D721Med (cell line): ENCODE measurements at regions not wholly inside any gene's neighbourhood (a gene's known extent, or its start where the extent isn't known, plus 50 kb on each side); places are given as distances from the start of the nearest gene placed in this dataset.

Experiments
- DNase-seq: peaks from one replicate; pipeline ENCODE4 v3.0.0; 2011; ENCODE audit warnings: low spot score; ENCODE audit not compliant: insufficient read length
- FAIRE-seq: peaks from 2 replicates; lab custom pipeline; 2011; peaks lifted over from hg19 to GRCh38; lab: Jason Lieb, UNC
- CTCF ChIP-seq: IDR thresholded peaks from 2 replicates; pipeline ENCODE4 v1.5.1; 2012; ENCODE audit warnings: mild to moderate bottlenecking, control low read depth; ENCODE audit not compliant: insufficient read depth; ENCODE audit errors: missing control alignments

GRCh38 chr10:21330628-21331020 is 194.9 kb downstream of the SKIDA1 start:
- FAIRE-seq: no peak
- no peak for TF ChIP-seq CTCF
- no peak for DNase-seq

- TF ChIP-seq CTCF: no peak
- FAIRE-seq (no peak), DNase-seq (no peak)
Observed at GRCh38 chr10:21329995-21330627, 195.4 kb downstream of the SKIDA1 start.

GRCh38 chr10:21327289-21327993 is 198.0 kb downstream of the SKIDA1 start:
- DNase-seq (no peak), FAIRE-seq (no peak)
- no peak for TF ChIP-seq CTCF

GRCh38 chr10:21326594-21327288 is 198.7 kb downstream of the SKIDA1 start:
- FAIRE-seq (no peak), DNase-seq (no peak)
- TF ChIP-seq CTCF: no peak

GRCh38 chr10:21318540-21319167 is 206.8 kb downstream of the SKIDA1 start:
- no peak for TF ChIP-seq CTCF
- no peak for DNase-seq
- no peak for FAIRE-seq

- FAIRE-seq: no peak
- DNase-seq: no peak
- no peak for TF ChIP-seq CTCF
Observed at GRCh38 chr10:21317902-21318301, 207.6 kb downstream of the SKIDA1 start.
